ENCODE measurements at regions not wholly inside any gene's neighbourhood (a gene's known extent, or its start where the extent isn't known, plus 50 kb on each side); places are given as distances from the start of the nearest gene placed in this dataset.

- no peaks in the 10 kb centered on the region for H3K9me3 ChIP-seq
- H3K4me3 ChIP-seq, result no peak overlapping the region
- 76 to 82% methylated on average over 3 of the region's 3 CpGs for WGBS, 2 donors (ENCODE audit: low coverage in 1 of 2)
- no peaks in the 10 kb centered on the region for H3K27me3 ChIP-seq
- H3K27ac ChIP-seq, result no peak overlapping the region
- no peaks in the 10 kb centered on the region for H3K36me3 ChIP-seq
- H3K4me1 ChIP-seq, result no peaks in the 10 kb centered on the region
- TF ChIP-seq CTCF (IDR thresholded peaks at IDR 0.05), result no peak
- TF ChIP-seq EP300 (IDR thresholded peaks at IDR 0.05), result no peak
- TF ChIP-seq POLR2AphosphoS5 (IDR thresholded peaks at IDR 0.05), result no peak
- TF ChIP-seq POLR2A (IDR thresholded peaks at IDR 0.05), result no peak
- no peak for ATAC-seq
These were observed 109.9 kb downstream of the MSTN start for GRCh38 chr2:189952536-189953109.

GRCh38 chr2:189951791-189952535 lies 110.6 kb downstream of the MSTN start:
- Histone ChIP-seq H3K9me3 (no peaks in the 10 kb centered on the region), H3K36me3 (no peaks in the 10 kb centered on the region), H3K4me3 (no peak overlapping the region), H3K27ac (no peak overlapping the region), H3K4me1 (no peaks in the 10 kb centered on the region), H3K27me3 (no peaks in the 10 kb centered on the region)
- WGBS, 2 donors (ENCODE audit: low coverage in 1 of 2), result 68 to 86% methylated on average over 2 of the region's 2 CpGs
- ATAC-seq, result no peak
- no peak for TF ChIP-seq CTCF (IDR thresholded peaks at IDR 0.05)
- no peak for TF ChIP-seq POLR2AphosphoS5 (IDR thresholded peaks at IDR 0.05)
- TF ChIP-seq POLR2A (IDR thresholded peaks at IDR 0.05), result no peak
- TF ChIP-seq EP300 (IDR thresholded peaks at IDR 0.05), result no peak

- no peak for ATAC-seq
- Histone ChIP-seq H3K36me3 (no peaks in the 10 kb centered on the region), H3K9me3 (peaks cover 0 to 46% (median 0%) of the 10 kb centered on the region in 3 donors), H3K27me3 (no peaks in the 10 kb centered on the region), H3K27ac (no peak overlapping the region), H3K4me1 (no peaks in the 10 kb centered on the region), H3K4me3 (no peak overlapping the region)
- TF ChIP-seq EP300 (IDR thresholded peaks at IDR 0.05) (no peak), CTCF (IDR thresholded peaks at IDR 0.05) (no peak), POLR2AphosphoS5 (IDR thresholded peaks at IDR 0.05) (no peak), POLR2A (IDR thresholded peaks at IDR 0.05) (no peak)
These were observed 119.5 kb downstream of the MSTN start for GRCh38 chr2:189943009-189943408.

GRCh38 chr2:189940913-189941312 lies 121.6 kb downstream of the MSTN start:
- Histone ChIP-seq H3K9me3 (peaks cover 0 to 46% (median 0%) of the 10 kb centered on the region in 3 donors), H3K4me1 (no peaks in the 10 kb centered on the region), H3K27ac (no peak overlapping the region), H3K36me3 (no peaks in the 10 kb centered on the region), H3K4me3 (no peak overlapping the region), H3K27me3 (no peaks in the 10 kb centered on the region)
- no peak for ATAC-seq
- TF ChIP-seq EP300 (IDR thresholded peaks at IDR 0.05) (no peak), POLR2A (IDR thresholded peaks at IDR 0.05) (no peak), CTCF (IDR thresholded peaks at IDR 0.05) (no peak), POLR2AphosphoS5 (IDR thresholded peaks at IDR 0.05) (no peak)
- WGBS, 2 donors (ENCODE audit: low coverage in 1 of 2), result 71 to 80% methylated on average over 1 of the region's 1 CpG

- ATAC-seq, result no peak
- Histone ChIP-seq H3K27ac (no peak overlapping the region), H3K9me3 (peaks cover 0 to 34% (median 0%) of the 10 kb centered on the region in 3 donors), H3K4me1 (no peaks in the 10 kb centered on the region), H3K4me3 (no peak overlapping the region), H3K27me3 (no peaks in the 10 kb centered on the region), H3K36me3 (no peaks in the 10 kb centered on the region)
- no peak for TF ChIP-seq CTCF (IDR thresholded peaks at IDR 0.05)
- no peak for TF ChIP-seq POLR2AphosphoS5 (IDR thresholded peaks at IDR 0.05)
- TF ChIP-seq EP300 (IDR thresholded peaks at IDR 0.05), result no peak
- no peak for TF ChIP-seq POLR2A (IDR thresholded peaks at IDR 0.05)
- 88 to 100% methylated on average over 1 to 2 of the region's 2 CpGs for WGBS, 2 donors (ENCODE audit: low coverage in 1 of 2)
These were observed 124.8 kb downstream of the MSTN start for GRCh38 chr2:189937691-189938090.

All from gastroesophageal sphincter (tissue), 4 donors.